ENCODE measurements at regions not wholly inside any gene's neighbourhood (a gene's known extent, or its start where the extent isn't known, plus 50 kb on each side); places are given as distances from the start of the nearest gene placed in this dataset.
"Not testable (repeated sequence)": the region's sequence is repeated elsewhere in the genome, so short reads cannot be mapped to it uniquely, and the experiment has no call there.

- no peak for DNase-seq
These were observed 73.3 kb downstream of the OLFM4 start for GRCh38 chr13:53101883-53102282.

GRCh38 chr13:53104136-53104535 is 75.5 kb downstream of the OLFM4 start:
- DNase-seq, result no peak

GRCh38 chr13:53105477-53105876 is 76.9 kb downstream of the OLFM4 start:
- DNase-seq, result no peak

- no peak for DNase-seq
These were observed 77.3 kb downstream of the OLFM4 start for GRCh38 chr13:53105890-53106289.

GRCh38 chr13:53110181-53110580 is 81.6 kb downstream of the OLFM4 start:
- no peak for DNase-seq

GRCh38 chr13:53110614-53111013 is 82.0 kb downstream of the OLFM4 start:
- DNase-seq, result no peak

- DNase-seq, result no peak
These were observed 83.9 kb downstream of the OLFM4 start for GRCh38 chr13:53112522-53112921.

- not testable (repeated sequence) for DNase-seq
These were observed 88.4 kb downstream of the OLFM4 start for GRCh38 chr13:53117048-53117447.

GRCh38 chr13:53121131-53121773 is 92.6 kb downstream of the OLFM4 start:
- DNase-seq, result no peak

GRCh38 chr13:53121919-53122318 is 93.3 kb downstream of the OLFM4 start:
- DNase-seq, result no peak

- DNase-seq, result no peak
These were observed 94.9 kb downstream of the OLFM4 start for GRCh38 chr13:53123536-53123935.

- DNase-seq, result no peak
These were observed 96.0 kb downstream of the OLFM4 start for GRCh38 chr13:53124623-53125022.

- no peak for DNase-seq
These were observed 98.2 kb downstream of the OLFM4 start for GRCh38 chr13:53126841-53127245.

GRCh38 chr13:53127373-53127772 is 98.8 kb downstream of the OLFM4 start:
- DNase-seq, result no peak

- DNase-seq, result no peak
These were observed 101.3 kb downstream of the OLFM4 start for GRCh38 chr13:53129864-53130393.

- no peak for DNase-seq
These were observed 102.7 kb downstream of the OLFM4 start for GRCh38 chr13:53131361-53131760.

- no peak for DNase-seq
These were observed 106.7 kb downstream of the OLFM4 start for GRCh38 chr13:53135301-53135700.

GRCh38 chr13:53136554-53137215 is 108.1 kb downstream of the OLFM4 start:
- no peak for DNase-seq

GRCh38 chr13:53137779-53138178 is 109.2 kb downstream of the OLFM4 start:
- no peak for DNase-seq

- DNase-seq, result no peak
These were observed 109.9 kb downstream of the OLFM4 start for GRCh38 chr13:53138376-53139036.

- no peak for DNase-seq
These were observed 112.7 kb downstream of the OLFM4 start for GRCh38 chr13:53141336-53141735.

GRCh38 chr13:53142306-53142705 is 113.7 kb downstream of the OLFM4 start:
- DNase-seq, result no peak

GRCh38 chr13:53143757-53144339 is 115.2 kb downstream of the OLFM4 start:
- DNase-seq, result no peak

- no peak for DNase-seq
These were observed 116.2 kb downstream of the OLFM4 start for GRCh38 chr13:53144826-53145225.
